Pancreas (tissue), 10 donors: ENCODE measurements at regions not wholly inside any gene's neighbourhood (a gene's known extent, or its start where the extent isn't known, plus 50 kb on each side); places are given as distances from the start of the nearest gene placed in this dataset.

Source experiments
- ATAC-seq, 4 donors: fragments of 200-7000 bp; cut with Tn5 transposase; one replicate each; pipeline versions ENCODE4 v1.8.0 to v1.9.1; 2020; ENCODE audit warnings: mild to moderate bottlenecking in 4 of 4, moderate library complexity in 4 of 4
- DNase-seq, 6 donors: peaks; one replicate each; pipeline ENCODE4 v3.0.0-alpha.2; 2020
- FAIRE-seq: peaks from 2 replicates; lab custom pipeline; 2012; peaks lifted over from hg19 to GRCh38; lab: Jason Lieb, UNC
- H3K27ac ChIP-seq, 4 donors: fragments of 200-600 bp; sonication (generic); 1 replicate in 3 of 4; 2 replicates in 1 of 4; pipeline versions ENCODE4 v1.5.0 to v1.8.0; 2020
- H3K27me3 ChIP-seq, 4 donors: fragments of 200-600 bp; one replicate each; pipeline ENCODE4 v1.8.0; 2021
- H3K36me3 ChIP-seq, 3 donors: fragments of 200-600 bp; sonication (generic) in 1 of 3; one replicate each; pipeline versions ENCODE4 v1.5.0 to v1.8.0; 2020 to 2021
- H3K4me1 ChIP-seq, 3 donors: fragments of 200-600 bp; one replicate each; pipeline ENCODE4 v1.8.0; 2021
- H3K4me3 ChIP-seq, 4 donors: fragments of 200-600 bp; sonication (generic) in 2 of 4; one replicate each; pipeline versions ENCODE4 v1.5.0 to v1.8.0; 2020 to 2021
- H3K9me3 ChIP-seq, 4 donors: fragments of 200-600 bp; one replicate each; pipeline ENCODE4 v1.8.0; 2021
- WGBS, 2 donors: extraction: QIAGEN DNeasy Blood & Tissue Kit; methylation state at CpG; one replicate each; pipeline ENCODE4 v1.1.7; 2013; 5-methylcytosine and 5-hydroxymethylcytosine counted together
- intact Hi-C, 3 donors: fragments of 100-400 bp; cut with DNase I; formaldehyde crosslinking; loops; one replicate each; pipeline versions ENCODE4 v1.11.1 to v1.14.2; 2022
- TF ChIP-seq, protein P1 (sequence below), 4 donors: fragments of 200-600 bp; sonication (generic) in 3 of 4; IDR thresholded peaks; one replicate each; pipeline versions ENCODE4 v1.5.0 to v1.8.0; 2021; ENCODE audit warnings: antibody characterized with exemption in 4 of 4
- donor health status: healthy with polysubstance abuse.
- donor health status: DM: no; HTN: no; CAD: no; lungs with moderate emphysema.
- donor health status: DM: no; HTN: no; CAD: no.
- donor health status: control.
- donor health status: control.
- donor health status: Bipolar disorder and iron deficiency.
- donor health status: DM: yes; HTN: yes; CAD: no.
- donor health status: DM: no; HTN: no; CAD: no.
- donor health status: DM: no; HTN: no; CAD: no.
- donor health status: DM: yes; HTN: yes; CAD: no.

DNA sequence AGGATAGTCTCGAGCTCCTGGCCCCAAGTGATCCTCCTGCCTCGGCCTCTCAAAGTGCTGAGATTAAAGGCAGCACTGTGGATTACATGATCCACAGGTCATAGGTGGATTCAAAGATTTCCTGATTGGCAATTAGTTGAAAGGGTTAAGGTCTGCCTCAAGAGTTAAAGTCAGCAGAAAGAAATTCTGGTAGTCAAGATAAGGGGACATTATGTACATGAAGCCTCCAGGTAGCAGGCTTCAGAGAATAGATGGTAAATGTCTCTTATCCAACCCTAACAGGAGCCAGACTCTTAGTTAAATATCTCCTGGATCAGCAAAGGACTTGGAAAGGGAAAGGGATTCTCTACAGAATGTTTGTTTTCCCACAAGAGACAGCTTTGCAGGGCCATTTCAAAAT, 93.7 kb downstream of the SKIDA1 start:
- Histone ChIP-seq H3K36me3 (no peaks in the 10 kb centered on the region), H3K4me3 (no peak overlapping the region), H3K4me1 (no peaks in the 10 kb centered on the region), H3K27ac (no peak overlapping the region), H3K9me3 (no peaks in the 10 kb centered on the region), H3K27me3 (no peaks in the 10 kb centered on the region)
- 78 to 87% methylated on average over 2 of the region's 2 CpGs for WGBS, 2 donors
- intact Hi-C loops: no loop called here
- no peak for ATAC-seq
- no peak for DNase-seq
- FAIRE-seq: no peak
- TF ChIP-seq, protein P1, sequence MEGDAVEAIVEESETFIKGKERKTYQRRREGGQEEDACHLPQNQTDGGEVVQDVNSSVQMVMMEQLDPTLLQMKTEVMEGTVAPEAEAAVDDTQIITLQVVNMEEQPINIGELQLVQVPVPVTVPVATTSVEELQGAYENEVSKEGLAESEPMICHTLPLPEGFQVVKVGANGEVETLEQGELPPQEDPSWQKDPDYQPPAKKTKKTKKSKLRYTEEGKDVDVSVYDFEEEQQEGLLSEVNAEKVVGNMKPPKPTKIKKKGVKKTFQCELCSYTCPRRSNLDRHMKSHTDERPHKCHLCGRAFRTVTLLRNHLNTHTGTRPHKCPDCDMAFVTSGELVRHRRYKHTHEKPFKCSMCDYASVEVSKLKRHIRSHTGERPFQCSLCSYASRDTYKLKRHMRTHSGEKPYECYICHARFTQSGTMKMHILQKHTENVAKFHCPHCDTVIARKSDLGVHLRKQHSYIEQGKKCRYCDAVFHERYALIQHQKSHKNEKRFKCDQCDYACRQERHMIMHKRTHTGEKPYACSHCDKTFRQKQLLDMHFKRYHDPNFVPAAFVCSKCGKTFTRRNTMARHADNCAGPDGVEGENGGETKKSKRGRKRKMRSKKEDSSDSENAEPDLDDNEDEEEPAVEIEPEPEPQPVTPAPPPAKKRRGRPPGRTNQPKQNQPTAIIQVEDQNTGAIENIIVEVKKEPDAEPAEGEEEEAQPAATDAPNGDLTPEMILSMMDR (IDR thresholded peaks at IDR 0.05): no peak

DNA sequence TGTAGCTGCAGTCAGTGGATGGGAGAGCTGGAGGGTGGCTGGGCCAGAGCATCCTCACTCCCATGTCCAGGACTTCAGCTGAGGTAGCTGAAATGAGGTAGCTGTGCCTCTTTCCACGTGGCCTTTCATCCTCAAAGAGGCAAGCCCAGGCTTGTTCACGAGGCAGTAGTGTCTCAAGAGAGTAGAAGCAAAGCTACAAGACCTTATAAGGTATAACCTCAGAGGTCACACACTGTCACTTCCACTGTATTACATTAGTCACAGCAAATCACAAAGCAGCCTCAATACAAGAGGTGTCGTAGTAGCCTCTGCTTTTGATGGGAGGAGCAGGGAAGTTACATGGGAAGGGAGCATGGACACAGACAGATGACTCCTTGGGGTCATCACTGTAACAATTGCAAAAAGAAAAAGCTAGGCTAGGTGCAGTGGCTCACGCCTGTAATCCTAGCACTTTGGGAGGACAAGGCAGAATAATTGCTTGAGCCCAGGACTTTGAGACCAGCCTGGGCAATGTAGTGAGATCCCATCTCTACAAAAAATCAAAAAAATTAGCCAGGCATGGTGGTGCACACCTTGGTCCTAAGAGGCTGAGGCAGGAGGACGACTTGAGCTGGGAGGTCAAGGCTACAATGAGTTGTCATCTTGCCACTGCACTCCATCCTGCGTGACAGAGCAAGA, 97.5 kb downstream of the SKIDA1 start:
- intact Hi-C loops: no loop called here
- ATAC-seq (no peak), FAIRE-seq (no peak), DNase-seq (no peak)
- no peaks in the 10 kb centered on the region for H3K36me3 ChIP-seq
- no peak overlapping the region for H3K4me3 ChIP-seq
- WGBS, 2 donors: 52 to 61% methylated on average over 6 of the region's 6 CpGs
- no peaks in the 10 kb centered on the region for H3K27me3 ChIP-seq
- H3K9me3 ChIP-seq: no peaks in the 10 kb centered on the region
- H3K27ac ChIP-seq: no peak overlapping the region
- TF ChIP-seq, protein P1 (IDR thresholded peaks at IDR 0.05): no peak
- H3K4me1 ChIP-seq: no peaks in the 10 kb centered on the region

DNA sequence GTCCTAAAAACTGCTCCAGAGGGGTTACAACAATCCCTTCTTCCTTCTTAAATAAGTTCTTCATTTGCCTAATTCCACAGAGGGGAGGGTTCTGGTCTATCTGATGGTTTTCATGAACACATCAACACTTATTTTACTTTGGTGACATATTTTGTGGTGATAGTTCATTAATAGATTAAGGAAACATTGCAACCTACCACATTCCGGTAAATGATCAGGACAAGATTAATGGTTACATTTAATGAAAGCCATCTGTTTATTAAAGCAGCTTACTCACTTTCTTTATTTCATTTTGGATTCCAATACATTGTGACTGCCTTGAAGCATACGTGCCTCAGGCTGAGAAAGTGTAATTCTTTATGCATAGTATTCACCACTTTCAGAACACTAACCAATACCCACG, 101.0 kb downstream of the SKIDA1 start:
- WGBS, 2 donors: 39 to 41% methylated on average over 3 of the region's 3 CpGs
- TF ChIP-seq, protein P1 (IDR thresholded peaks at IDR 0.05): no peak
- ATAC-seq (no peak), FAIRE-seq (no peak), DNase-seq (no peak)
- no peaks in the 10 kb centered on the region for H3K4me1 ChIP-seq
- no peaks in the 10 kb centered on the region for H3K27me3 ChIP-seq
- no peak overlapping the region for H3K4me3 ChIP-seq
- no peaks in the 10 kb centered on the region for H3K9me3 ChIP-seq
- intact Hi-C loops: no loop called here
- H3K27ac ChIP-seq: no peak overlapping the region
- no peaks in the 10 kb centered on the region for H3K36me3 ChIP-seq

DNA sequence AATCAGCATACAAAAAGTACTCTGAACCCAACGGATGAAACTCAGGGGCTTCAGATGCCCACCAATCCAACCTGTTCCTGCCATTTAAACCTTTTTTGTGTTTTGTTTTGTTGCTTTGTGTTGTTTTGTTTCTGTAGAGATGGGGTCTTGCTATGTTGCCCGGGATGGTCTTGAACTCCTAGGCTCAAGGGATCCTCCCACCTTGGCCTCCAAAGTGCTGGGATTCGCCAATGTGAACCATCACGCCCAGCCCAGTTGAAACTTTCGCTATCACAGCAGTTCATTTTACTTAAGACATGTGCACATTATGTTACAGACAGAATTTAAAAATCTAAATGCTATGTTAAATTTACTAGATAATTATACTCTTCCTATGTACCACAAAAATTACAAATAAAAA, 101.6 kb downstream of the SKIDA1 start:
- no peak for FAIRE-seq
- WGBS, 2 donors: 86 to 90% methylated on average over 5 of the region's 5 CpGs
- Histone ChIP-seq H3K27ac (no peak overlapping the region), H3K36me3 (no peaks in the 10 kb centered on the region), H3K9me3 (no peaks in the 10 kb centered on the region), H3K4me3 (no peak overlapping the region), H3K4me1 (no peaks in the 10 kb centered on the region), H3K27me3 (no peaks in the 10 kb centered on the region)
- intact Hi-C loops: no loop called here
- DNase-seq: no peak
- TF ChIP-seq, protein P1 (IDR thresholded peaks at IDR 0.05): no peak
- no peak for ATAC-seq

DNA sequence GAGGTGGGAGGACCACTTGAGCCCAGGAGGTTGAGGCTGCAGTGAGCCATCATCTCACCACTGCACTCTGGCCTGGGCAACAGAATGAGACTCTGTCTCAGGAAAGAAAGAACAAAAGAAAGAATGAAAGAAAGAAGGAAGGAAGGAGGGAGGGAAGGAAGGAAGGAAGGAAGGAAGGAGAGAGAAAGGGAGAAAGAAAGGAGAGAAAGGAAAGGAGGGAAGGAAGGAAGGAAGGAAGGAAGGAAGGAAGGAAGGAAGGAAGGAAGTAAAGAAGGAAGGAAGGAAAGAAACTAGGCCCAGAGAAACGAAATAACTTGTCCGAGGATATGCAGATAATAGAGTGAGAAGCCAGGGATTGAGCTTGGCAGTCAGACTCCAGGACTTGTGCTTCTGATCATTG, 102.1 kb downstream of the SKIDA1 start:
- H3K36me3 ChIP-seq: no peaks in the 10 kb centered on the region
- no peak for FAIRE-seq
- no peaks in the 10 kb centered on the region for H3K27me3 ChIP-seq
- 62 to 75% methylated on average over 2 of the region's 2 CpGs for WGBS, 2 donors
- no peak overlapping the region for H3K4me3 ChIP-seq
- no peak for ATAC-seq
- DNase-seq: no peak
- TF ChIP-seq, protein P1 (IDR thresholded peaks at IDR 0.05): no peak
- no peak overlapping the region for H3K27ac ChIP-seq
- intact Hi-C loops: no loop called here
- no peaks in the 10 kb centered on the region for H3K4me1 ChIP-seq
- H3K9me3 ChIP-seq: no peaks in the 10 kb centered on the region
